Neural crest cell (in vitro differentiated cells): ENCODE measurements at regions not wholly inside any gene's neighbourhood (a gene's known extent, or its start where the extent isn't known, plus 50 kb on each side); places are given as distances from the start of the nearest gene placed in this dataset.

Experiments used
- DNase-seq: peaks from one replicate; pipeline ENCODE4 v3.0.0; 2021; ENCODE audit warnings: low read depth, mixed read lengths, low spot score
- H3K27ac Mint-ChIP-seq: one replicate; pipeline ENCODE4 v1.8.0; 2021; ENCODE audit warnings: mild to moderate bottlenecking, mixed read lengths; ENCODE audit not compliant: unreplicated experiment
- H3K27me3 Mint-ChIP-seq: 2 replicates; pipeline ENCODE4 v1.8.0; 2021; ENCODE audit warnings: low read depth, mild to moderate bottlenecking, mixed read lengths
- H3K36me3 Mint-ChIP-seq: 2 replicates; pipeline ENCODE4 v1.8.0; 2021; ENCODE audit warnings: low read depth, mild to moderate bottlenecking, mixed read lengths
- H3K4me1 Mint-ChIP-seq: 2 replicates; pipeline ENCODE4 v1.8.0; 2021; ENCODE audit warnings: mixed read lengths
- H3K4me3 Mint-ChIP-seq: one replicate; pipeline ENCODE4 v1.8.0; 2021; ENCODE audit warnings: mild to moderate bottlenecking, mixed read lengths
- H3K9me3 Mint-ChIP-seq: 2 replicates; pipeline ENCODE4 v1.8.0; 2021; ENCODE audit warnings: mixed read lengths
- CTCF ChIP-seq: fragments of 200-600 bp; sonication (generic); conservative IDR thresholded peaks from 2 replicates; pipeline ENCODE4 v1.5.0; 2021; ENCODE audit warnings: antibody characterized with exemption, mild to moderate bottlenecking

DNA sequence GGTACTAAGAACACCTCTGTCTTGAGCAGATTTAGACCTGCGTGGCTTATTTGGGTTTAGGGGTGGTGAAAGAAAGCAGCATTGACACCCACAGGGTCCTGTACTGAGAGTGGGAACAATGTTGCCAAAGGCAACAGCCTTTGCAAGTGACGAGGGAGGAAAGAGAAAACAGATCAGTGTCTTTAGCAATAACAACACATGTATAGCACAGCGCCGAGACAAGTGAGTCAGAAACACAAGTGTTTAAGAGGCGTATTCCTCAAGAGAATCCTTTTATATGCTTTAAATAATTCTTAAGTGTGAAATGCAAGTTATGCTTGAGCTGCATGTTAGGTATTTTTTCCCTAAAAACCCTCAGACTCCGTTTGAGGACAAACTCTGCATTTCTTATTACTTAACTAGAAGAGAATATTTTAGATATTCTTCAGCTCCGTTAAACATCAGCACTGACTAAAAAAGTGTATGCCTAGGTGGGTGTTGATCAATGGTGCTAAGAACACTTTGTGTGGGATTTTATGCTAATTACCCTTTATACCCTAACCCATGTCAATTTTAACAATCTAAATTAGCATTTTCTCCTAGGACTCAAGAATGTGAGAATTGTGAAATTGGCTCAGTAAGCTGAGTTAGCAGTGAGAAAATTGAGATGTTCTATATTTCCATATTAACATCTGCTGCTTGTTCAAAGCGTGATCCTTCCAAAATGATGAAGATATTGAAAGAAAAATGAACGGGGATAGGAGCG lies 1095.4 kb upstream of the CELF2 start:
- H3K4me3 Mint-ChIP-seq: no peak overlapping the region
- peaks cover 5% of the 10 kb centered on the region for H3K9me3 Mint-ChIP-seq
- no peak for DNase-seq
- peaks cover 8% of the 10 kb centered on the region for H3K4me1 Mint-ChIP-seq
- H3K27ac Mint-ChIP-seq: no peak overlapping the region
- TF ChIP-seq CTCF: no peak
- H3K36me3 Mint-ChIP-seq: no peaks in the 10 kb centered on the region
- no peaks in the 10 kb centered on the region for H3K27me3 Mint-ChIP-seq

DNA sequence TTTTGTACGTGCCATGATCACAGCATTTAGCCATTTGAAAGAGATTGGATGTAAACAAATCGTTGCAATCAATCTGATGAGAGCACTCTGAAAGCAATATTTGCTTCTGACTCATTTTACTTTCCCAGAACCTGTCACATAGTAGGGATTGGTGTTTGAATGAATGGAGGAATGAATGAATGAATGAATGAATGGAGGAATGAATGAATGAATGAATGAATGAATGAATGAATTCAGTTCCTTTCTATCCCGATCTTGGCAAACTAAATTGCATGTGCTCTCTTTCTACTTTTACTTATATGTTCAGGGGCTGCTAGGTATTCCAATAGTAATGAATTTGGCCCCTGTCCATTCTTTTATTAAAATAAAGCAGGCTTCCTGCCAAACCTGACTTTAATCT lies 1091.7 kb upstream of the CELF2 start:
- Mint-ChIP-seq H3K27me3 (no peaks in the 10 kb centered on the region), H3K4me3 (no peak overlapping the region), H3K27ac (no peak overlapping the region), H3K4me1 (peaks cover 3% of the 10 kb centered on the region), H3K36me3 (no peaks in the 10 kb centered on the region), H3K9me3 (no peaks in the 10 kb centered on the region)
- DNase-seq: no peak
- TF ChIP-seq CTCF: no peak

GRCh38 chr10:9926881-9927280 lies 1090.8 kb upstream of the CELF2 start:
- Mint-ChIP-seq H3K4me3 (no peak overlapping the region), H3K27me3 (no peaks in the 10 kb centered on the region), H3K27ac (no peak overlapping the region), H3K4me1 (peaks cover 3% of the 10 kb centered on the region), H3K9me3 (no peaks in the 10 kb centered on the region), H3K36me3 (no peaks in the 10 kb centered on the region)
- DNase-seq: no peak
- TF ChIP-seq CTCF: no peak

GRCh38 chr10:9939716-9940115 lies 1078.0 kb upstream of the CELF2 start:
- Mint-ChIP-seq H3K4me3 (no peak overlapping the region), H3K27me3 (no peaks in the 10 kb centered on the region), H3K36me3 (no peaks in the 10 kb centered on the region), H3K4me1 (no peaks in the 10 kb centered on the region), H3K27ac (no peak overlapping the region), H3K9me3 (peaks cover 7% of the 10 kb centered on the region)
- DNase-seq: no peak
- TF ChIP-seq CTCF: no peak

DNA sequence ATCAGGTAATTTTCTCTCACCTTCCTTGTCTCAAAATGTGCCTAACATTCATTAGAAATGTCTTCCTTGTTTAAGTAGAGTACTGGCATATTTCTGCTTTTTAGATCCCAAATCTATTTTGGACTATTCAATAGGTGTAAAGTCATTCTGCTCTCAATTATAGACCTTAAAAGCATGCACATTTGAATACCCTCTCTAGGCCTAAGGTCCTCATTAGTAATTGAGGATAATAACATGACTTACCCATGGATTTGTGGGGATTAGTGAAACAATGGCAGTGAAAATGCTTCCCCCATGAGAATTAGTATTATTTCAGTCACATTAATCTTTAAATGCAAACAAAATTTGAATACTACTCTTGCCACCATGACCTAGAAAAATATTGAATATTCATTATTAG lies 1073.0 kb upstream of the CELF2 start:
- Mint-ChIP-seq H3K27ac (no peak overlapping the region), H3K9me3 (peaks cover 2% of the 10 kb centered on the region), H3K4me3 (no peak overlapping the region), H3K4me1 (no peaks in the 10 kb centered on the region), H3K27me3 (no peaks in the 10 kb centered on the region), H3K36me3 (no peaks in the 10 kb centered on the region)
- no peak for TF ChIP-seq CTCF
- no peak for DNase-seq
